GM18870 (cell line): ENCODE measurements at regions not wholly inside any gene's neighbourhood (a gene's known extent, or its start where the extent isn't known, plus 50 kb on each side); places are given as distances from the start of the nearest gene placed in this dataset.
"Not testable (repeated sequence)": the region's sequence is repeated elsewhere in the genome, so short reads cannot be mapped to it uniquely, and the experiment has no call there.

ENCODE experiments used
- ATAC-seq: cut with Tn5 transposase; IDR thresholded peaks from one replicate; pipeline ENCODE4 v1.9.1; 2021; ENCODE audit warnings: moderate library complexity; ENCODE audit not compliant: unreplicated experiment

- no peak for ATAC-seq
These were observed 53.8 kb upstream of the C2CD4B start for GRCh38 chr15:62218841-62219240.

DNA sequence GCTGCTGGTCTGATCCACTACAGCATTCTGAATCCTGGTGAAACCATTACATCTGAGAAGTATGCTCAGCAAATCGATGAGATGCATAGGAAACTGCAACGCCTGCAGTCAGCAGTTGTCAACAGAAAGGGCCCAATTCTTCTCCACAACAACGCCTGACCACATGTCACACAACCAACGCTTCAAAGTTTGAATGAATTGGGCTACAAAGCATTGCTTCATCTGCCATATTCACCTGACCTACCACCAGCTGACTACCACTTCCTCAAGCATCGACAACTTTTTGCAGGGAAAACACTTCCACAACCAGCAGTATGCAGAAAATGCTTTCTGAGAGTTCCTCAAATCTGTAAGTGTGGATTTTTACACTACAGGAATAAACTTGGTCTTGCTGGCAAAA is 54.7 kb upstream of the C2CD4B start:
- ATAC-seq, result no peak

DNA sequence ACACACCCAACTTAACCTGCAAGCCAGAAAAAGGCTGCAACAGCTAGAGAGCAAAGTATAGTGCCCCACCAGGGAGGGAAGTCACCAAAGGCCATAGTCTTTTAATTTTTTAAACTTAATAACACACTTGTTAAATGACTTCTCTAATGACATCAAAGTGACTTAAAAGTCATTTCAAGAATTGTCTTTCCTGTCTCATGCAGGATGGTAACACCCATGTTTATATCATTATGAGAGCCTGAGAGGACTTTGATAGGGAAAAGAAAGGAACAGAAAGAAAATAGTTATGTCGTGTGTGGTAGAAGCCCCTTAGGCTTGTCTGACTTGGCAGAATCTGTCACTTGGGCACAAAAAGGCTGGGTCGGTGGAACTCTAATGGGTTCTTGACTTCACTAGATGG is 57.9 kb upstream of the C2CD4B start:
- ATAC-seq, result no peak

DNA sequence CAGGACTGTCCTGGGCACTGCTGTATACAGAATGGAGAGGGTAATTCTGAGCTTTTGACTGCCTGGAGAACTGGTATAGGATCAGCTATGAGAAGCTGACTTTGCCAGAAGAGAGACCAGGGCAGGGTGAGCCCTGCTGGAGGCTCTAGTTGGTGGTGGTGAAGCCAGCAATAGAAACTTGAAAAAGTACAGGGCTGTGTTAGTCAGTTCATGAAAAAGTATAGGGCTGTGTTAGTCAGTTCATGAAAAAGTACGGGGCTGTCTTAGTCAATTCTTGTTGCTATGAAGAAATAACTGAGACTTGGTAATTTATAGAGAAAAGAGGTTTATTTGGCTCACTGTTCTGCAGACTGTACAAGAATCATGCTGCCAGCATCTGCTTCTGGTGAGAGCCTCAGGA is 63.5 kb upstream of the C2CD4B start:
- ATAC-seq, result no peak

DNA sequence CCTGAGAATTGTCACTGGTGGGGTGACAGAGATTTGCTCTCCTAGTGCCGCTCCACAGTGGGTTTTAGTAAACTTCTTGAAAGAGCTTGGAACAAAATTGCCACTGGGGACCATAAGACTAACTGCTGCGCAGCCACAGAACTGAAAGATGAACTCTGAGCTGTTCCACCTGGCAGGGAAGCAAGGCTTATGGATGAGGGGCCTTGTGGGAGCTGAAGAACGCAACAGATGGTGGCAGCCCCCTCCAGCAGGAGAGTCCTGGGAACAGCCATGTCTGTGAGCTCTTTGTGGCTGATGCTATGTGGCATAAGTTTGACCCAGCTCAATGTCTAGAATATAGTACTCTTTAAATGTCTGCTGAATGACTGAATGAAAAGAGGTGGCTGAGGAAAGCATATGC is 66.8 kb upstream of the C2CD4B start:
- ATAC-seq, result no peak

DNA sequence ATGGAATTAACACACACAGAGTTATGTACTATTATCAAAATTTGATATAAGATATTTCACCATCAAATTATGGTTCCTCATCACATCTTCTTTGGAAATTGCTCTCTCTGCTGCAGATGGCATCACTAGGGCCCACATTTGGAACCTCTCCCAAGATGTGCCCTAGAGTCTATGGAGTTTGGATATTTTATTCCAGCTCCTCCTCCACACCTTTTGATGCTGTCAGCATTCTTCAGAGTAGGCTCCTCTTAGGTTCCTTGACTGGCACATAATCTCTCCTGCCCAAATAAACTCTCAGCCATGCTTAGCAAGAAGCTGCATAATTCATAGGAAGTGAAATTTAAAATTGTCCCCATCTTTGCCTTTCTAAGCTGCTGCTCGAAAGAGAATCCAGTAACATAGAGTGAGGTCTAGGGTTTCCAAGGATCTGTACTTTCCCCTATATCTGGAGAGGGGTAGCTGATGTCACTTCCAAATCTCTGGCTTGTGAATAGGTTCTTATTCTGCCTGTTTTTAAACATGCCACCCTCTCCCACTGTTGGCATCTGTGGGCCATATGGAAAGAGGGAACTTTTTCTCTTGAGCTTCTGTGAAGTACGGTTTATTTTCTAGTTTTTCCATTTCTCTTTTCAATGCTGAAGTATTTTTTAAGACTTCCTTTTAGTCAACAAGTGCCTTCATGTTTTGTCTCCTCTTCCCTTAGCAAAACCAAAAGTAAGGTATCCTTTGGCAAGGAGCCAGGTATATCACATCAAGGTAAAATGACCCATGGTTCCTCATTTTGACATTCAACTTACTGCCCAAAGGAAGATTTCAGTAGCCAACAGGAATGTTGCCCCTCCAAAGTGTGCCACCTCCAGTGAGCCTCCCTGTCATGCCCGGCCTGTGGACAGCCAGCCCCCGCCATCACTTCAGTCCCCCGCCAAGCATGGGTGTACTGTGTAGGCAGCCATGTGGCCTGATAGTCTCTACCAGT is 75.3 kb upstream of the C2CD4B start:
- no peak for ATAC-seq

DNA sequence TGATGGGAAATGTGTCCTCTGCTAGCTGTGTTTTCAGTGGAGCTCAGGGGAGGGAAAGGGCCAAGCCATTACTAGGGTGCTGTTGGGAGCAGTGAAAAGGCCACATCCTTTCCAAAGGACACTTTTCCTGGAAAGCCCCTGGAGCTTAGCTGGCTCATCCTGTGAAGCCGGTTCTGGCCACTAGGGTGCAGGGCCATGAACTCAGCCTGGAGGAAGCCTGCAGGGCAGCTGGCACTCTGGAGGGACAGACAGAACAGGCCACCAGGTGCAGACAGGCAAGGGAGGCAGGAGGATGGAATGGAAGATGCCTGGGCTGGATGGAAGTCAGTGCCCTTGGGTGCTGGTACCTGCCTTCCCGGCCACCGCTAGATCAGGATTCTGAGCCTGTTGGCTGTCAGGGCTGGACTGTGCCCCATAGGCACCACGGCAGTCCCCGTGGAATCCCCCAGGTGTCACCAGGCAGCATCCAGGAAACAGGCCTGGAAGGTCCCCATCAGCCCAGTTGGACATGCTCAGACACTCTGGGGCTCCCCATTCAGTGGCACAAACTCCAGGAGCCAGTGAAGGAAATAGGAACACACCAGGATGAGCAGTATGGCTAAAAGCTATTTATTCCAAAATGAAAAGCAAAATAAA is 76.2 kb upstream of the C2CD4B start:
- ATAC-seq, result no peak

GRCh38 chr15:62242999-62243398 is 77.9 kb upstream of the C2CD4B start:
- ATAC-seq, result no peak

GRCh38 chr15:62244762-62245161 is 79.7 kb upstream of the C2CD4B start:
- no peak for ATAC-seq

- ATAC-seq, result no peak
These were observed 83.3 kb upstream of the C2CD4B start for GRCh38 chr15:62248277-62248984.

DNA sequence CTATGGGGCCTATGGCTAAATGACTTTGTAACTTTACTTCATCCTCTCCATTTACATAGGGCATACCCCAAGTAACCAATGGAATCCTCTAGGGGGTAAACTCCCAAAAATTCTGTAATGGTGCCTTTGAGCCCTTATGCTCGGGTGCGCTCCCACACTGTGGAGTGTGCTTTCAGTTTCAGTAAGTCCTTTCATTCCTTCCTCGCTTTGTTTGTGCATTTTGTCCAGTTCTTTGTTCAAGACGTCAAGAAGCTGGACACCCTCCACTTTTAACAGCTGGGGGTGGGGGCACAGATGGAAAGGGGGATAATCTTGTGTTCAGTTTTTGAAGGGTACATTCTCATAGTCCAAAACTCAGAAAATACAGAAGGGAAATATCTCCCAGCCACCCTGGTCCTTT is 84.4 kb upstream of the C2CD4B start:
- ATAC-seq, result no peak

DNA sequence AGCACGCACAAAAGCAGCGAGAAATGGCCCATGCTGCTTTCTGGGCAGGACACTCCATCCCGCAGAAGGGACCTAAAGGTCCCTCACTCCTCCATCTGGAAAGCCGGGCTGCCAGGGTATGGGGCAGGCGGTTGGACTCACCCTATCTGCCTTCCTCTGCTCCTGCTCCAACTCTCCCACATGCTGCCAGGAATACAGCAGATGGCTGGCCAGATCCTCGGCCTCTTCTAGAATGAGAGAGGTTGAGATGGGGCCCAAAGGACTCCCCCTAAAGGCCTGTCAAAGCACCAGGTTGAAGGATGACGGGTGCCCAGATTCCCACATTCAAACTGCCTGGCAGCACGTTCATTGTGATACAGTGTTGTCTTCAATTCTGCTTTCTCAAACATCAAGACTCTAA is 85.1 kb upstream of the C2CD4B start:
- no peak for ATAC-seq

DNA sequence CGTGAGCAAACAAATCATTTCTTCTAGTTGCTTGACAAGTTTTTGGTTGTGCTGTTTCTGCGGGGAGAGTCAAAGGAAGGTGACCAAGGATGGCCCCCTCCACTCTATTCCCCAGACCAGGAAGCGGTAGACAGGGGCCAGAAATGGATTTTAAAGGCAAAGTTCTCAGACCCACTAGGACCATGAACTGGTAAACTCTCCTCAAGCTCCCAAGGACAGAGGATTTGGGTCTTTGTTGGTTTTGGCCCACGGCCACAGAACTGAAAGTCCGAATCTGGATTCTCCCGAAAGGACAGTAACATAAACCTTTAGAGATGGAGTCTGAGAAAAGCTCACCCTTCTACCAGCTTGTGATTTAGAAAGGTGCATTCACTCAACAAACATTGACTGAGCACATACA is 85.9 kb upstream of the C2CD4B start:
- no peak for ATAC-seq

- no peak for ATAC-seq
These were observed 88.2 kb upstream of the C2CD4B start for GRCh38 chr15:62253294-62253693.

- no peak for ATAC-seq
These were observed 89.3 kb upstream of the C2CD4B start for GRCh38 chr15:62254137-62254934.

- ATAC-seq, result not testable (repeated sequence)
These were observed 91.3 kb upstream of the C2CD4B start for GRCh38 chr15:62256430-62256829.

DNA sequence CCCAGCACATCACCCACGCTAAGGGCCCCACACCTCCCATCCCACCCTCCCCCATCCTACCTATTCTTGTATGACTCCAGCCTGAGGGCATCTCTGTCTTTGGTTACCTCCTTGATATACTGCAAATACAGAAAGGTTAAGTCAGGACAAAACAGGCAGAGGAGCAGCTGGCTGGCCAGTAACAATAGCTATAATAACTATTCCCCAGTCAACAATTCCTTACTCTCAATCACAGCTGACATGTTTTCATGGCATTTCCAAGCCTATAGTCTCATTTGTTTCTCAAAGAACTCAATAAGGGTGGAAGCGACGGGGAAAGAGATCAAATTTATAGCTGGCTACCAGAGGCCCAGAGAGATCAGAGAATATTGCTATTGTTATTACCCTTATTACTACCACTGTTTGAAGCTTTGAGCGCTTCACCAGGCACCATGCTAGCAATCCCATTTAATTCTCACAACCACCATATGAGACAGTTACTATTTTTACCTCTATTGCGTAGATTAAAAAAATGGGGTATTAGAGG is 93.0 kb upstream of the C2CD4B start:
- no peak for ATAC-seq

GRCh38 chr15:62262305-62262941 is 97.3 kb upstream of the C2CD4B start:
- no peak for ATAC-seq

- ATAC-seq, result no peak
These were observed 99.1 kb upstream of the C2CD4B start for GRCh38 chr15:62264196-62264595.

GRCh38 chr15:62269504-62269903 is 104.4 kb upstream of the C2CD4B start:
- ATAC-seq, result no peak
